Ascending aorta (tissue), 2 donors: ENCODE measurements at regions not wholly inside any gene's neighbourhood (a gene's known extent, or its start where the extent isn't known, plus 50 kb on each side); places are given as distances from the start of the nearest gene placed in this dataset.

Experiments used
- DNase-seq, 2 donors: peaks; one replicate each; pipeline ENCODE4 v3.0.0-alpha.2; 2019; ENCODE audit warnings: low spot score in 2 of 2
- H3K27ac ChIP-seq, 2 donors: fragments of 200-600 bp; sonication (generic); one replicate each; pipeline ENCODE4 v1.5.1; 2016 to 2017; ENCODE audit warnings: mild to moderate bottlenecking in 1 of 2
- H3K27me3 ChIP-seq: fragments of 200-600 bp; sonication (generic); one replicate; pipeline ENCODE4 v1.5.1; 2017
- H3K36me3 ChIP-seq, 2 donors: fragments of 200-600 bp; sonication (generic); one replicate each; pipeline ENCODE4 v1.5.1; 2016
- H3K4me1 ChIP-seq, 2 donors: fragments of 200-600 bp; sonication (generic); one replicate each; pipeline ENCODE4 v1.5.1; 2016 to 2017; ENCODE audit warnings: mild to moderate bottlenecking in 1 of 2
- H3K4me3 ChIP-seq, 2 donors: fragments of 200-600 bp; sonication (generic); one replicate each; pipeline ENCODE4 v1.5.1; 2016 to 2017; ENCODE audit warnings: mild to moderate bottlenecking in 1 of 2
- H3K9me3 ChIP-seq, 2 donors: fragments of 200-600 bp; sonication (generic); one replicate each; pipeline ENCODE4 v1.5.1; 2016
- CTCF ChIP-seq, 3 experiments: fragments of 200-600 bp in 2 of 3; fragments of 450-650 bp in 1 of 3; sonication (generic) in 2 of 3; IDR thresholded peaks; one replicate each; pipeline ENCODE4 v1.5.1; 2016 to 2019; ENCODE audit warnings: antibody characterized with exemption in 3 of 3, mild to moderate bottlenecking in 1 of 3, moderate library complexity in 1 of 3
- intact Hi-C: fragments of 100-400 bp; cut with DNase I; formaldehyde crosslinking; loops from one replicate; pipeline ENCODE4 v1.15.1; 2023

GRCh38 chr22:49260681-49261580, 566.7 kb downstream of the BRD1 start:
- intact Hi-C loops: no loop called here

GRCh38 chr22:49259839-49260615, 567.6 kb downstream of the BRD1 start:
- no peaks in the 10 kb centered on the region for H3K9me3 ChIP-seq
- H3K27ac ChIP-seq: no peak overlapping the region
- no peak for TF ChIP-seq CTCF (IDR thresholded peaks at IDR 0.05)
- no peaks in the 10 kb centered on the region for H3K27me3 ChIP-seq
- H3K4me3 ChIP-seq: no peak overlapping the region
- H3K36me3 ChIP-seq: no peaks in the 10 kb centered on the region
- DNase-seq: no peak
- no peaks in the 10 kb centered on the region for H3K4me1 ChIP-seq
- intact Hi-C loops: no loop called here

More at GRCh38 chr22:49260681-49261580, 566.7 kb downstream of the BRD1 start:
- no peaks in the 10 kb centered on the region for H3K36me3 ChIP-seq
- H3K4me1 ChIP-seq: no peaks in the 10 kb centered on the region
- H3K4me3 ChIP-seq: no peak overlapping the region
- no peak overlapping the region for H3K27ac ChIP-seq
- H3K27me3 ChIP-seq: no peaks in the 10 kb centered on the region
- peak in 1 of 2 donors; percentile 44 for DNase-seq
- TF ChIP-seq CTCF (IDR thresholded peaks at IDR 0.05): no peak
- no peaks in the 10 kb centered on the region for H3K9me3 ChIP-seq

GRCh38 chr22:49258107-49259010, 569.3 kb downstream of the BRD1 start:
- DNase-seq: peak in 1 of 2 donors; percentile 44
- Histone ChIP-seq H3K27ac (no peak overlapping the region), H3K9me3 (no peaks in the 10 kb centered on the region), H3K36me3 (no peaks in the 10 kb centered on the region), H3K4me3 (no peak overlapping the region), H3K27me3 (no peaks in the 10 kb centered on the region), H3K4me1 (no peaks in the 10 kb centered on the region)
- no peak for TF ChIP-seq CTCF (IDR thresholded peaks at IDR 0.05)
- intact Hi-C loops: no loop called here

DNA sequence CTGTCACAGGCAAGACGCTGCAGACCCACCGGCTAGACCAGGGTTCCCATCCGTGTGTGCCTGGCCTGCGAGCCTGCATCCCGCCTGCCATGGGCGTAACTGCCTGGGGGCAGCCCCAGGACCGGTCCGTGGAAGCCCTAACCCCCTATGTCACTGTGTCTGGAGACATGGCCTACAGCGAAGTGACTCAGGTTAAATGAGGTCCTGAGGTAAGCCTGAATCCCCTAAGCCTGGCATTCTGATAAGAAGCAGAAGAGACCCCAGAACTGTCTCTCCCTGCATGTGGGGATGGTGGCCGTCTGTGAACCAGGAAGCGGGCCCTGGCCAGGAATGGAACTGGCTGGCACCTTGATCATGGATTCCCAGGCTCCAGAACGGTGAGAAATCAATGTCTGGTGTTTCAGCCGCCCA, 570.1 kb downstream of the BRD1 start:
- H3K4me3 ChIP-seq: no peak overlapping the region
- peak in 1 of 2 donors; percentile 11 for DNase-seq
- intact Hi-C loops: no loop called here
- H3K27me3 ChIP-seq: no peaks in the 10 kb centered on the region
- no peaks in the 10 kb centered on the region for H3K4me1 ChIP-seq
- no peak for TF ChIP-seq CTCF (IDR thresholded peaks at IDR 0.05)
- H3K9me3 ChIP-seq: no peaks in the 10 kb centered on the region
- no peak overlapping the region for H3K27ac ChIP-seq
- no peaks in the 10 kb centered on the region for H3K36me3 ChIP-seq

DNA sequence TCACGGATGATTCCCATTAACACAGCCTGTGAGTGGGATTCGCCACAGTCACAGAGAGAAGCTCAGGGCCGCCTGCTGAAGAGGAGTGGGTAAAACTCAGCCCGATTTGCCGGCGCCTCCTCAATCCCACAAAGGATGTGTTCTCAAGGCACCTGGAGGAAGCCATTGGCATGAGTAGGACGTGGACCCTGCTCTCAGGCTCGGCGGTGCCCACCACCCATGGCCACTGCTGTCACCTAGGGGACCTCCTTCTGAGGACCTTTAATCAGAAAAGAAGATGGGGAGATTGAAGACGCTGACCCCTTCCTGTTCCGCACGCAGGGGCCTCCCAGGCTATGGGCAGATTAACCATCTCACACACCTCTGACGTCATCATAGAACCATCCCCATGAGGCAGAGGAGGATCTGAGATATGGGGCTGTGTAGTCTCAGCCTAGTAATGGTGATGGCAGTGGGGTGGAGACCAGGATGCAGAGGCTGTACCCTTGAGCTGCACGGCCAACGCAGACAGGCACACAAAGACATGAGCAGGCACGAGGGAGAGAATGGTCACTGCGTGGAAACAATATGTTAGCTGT, 571.8 kb downstream of the BRD1 start:
- no peak for TF ChIP-seq CTCF (IDR thresholded peaks at IDR 0.05)
- Histone ChIP-seq H3K27ac (no peak overlapping the region), H3K4me3 (no peak overlapping the region), H3K36me3 (no peaks in the 10 kb centered on the region), H3K9me3 (no peaks in the 10 kb centered on the region), H3K27me3 (no peaks in the 10 kb centered on the region), H3K4me1 (no peaks in the 10 kb centered on the region)
- peak in 1 of 2 donors; percentile 45 for DNase-seq
- intact Hi-C loops: no loop called here
